Type B pancreatic cell (in vitro differentiated cells): ENCODE measurements at regions not wholly inside any gene's neighbourhood (a gene's known extent, or its start where the extent isn't known, plus 50 kb on each side); places are given as distances from the start of the nearest gene placed in this dataset.

Source experiments
- DNase-seq: peaks from one replicate; pipeline ENCODE4 v3.0.0; 2021; ENCODE audit warnings: mixed read lengths; ENCODE audit not compliant: unreplicated experiment; ENCODE audit errors: extremely low spot score
- H3K27ac Mint-ChIP-seq: 2 replicates; pipeline ENCODE4 v1.8.0; 2021; ENCODE audit warnings: mild to moderate bottlenecking, mixed read lengths
- H3K27me3 Mint-ChIP-seq: 2 replicates; pipeline ENCODE4 v1.8.0; 2021; ENCODE audit warnings: mixed read lengths
- H3K36me3 Mint-ChIP-seq: 2 replicates; pipeline ENCODE4 v1.8.0; 2021; ENCODE audit warnings: mixed read lengths
- H3K4me1 Mint-ChIP-seq: one replicate; pipeline ENCODE4 v1.8.0; 2021; ENCODE audit warnings: mixed read lengths; ENCODE audit not compliant: unreplicated experiment
- H3K4me3 Mint-ChIP-seq: 2 replicates; pipeline ENCODE4 v1.8.0; 2021; ENCODE audit warnings: mild to moderate bottlenecking, mixed read lengths
- H3K9me3 Mint-ChIP-seq: 2 replicates; pipeline ENCODE4 v1.8.0; 2021; ENCODE audit warnings: mixed read lengths
- TF ChIP-seq, protein P1 (sequence below): fragments of 200-600 bp; sonication (generic); conservative IDR thresholded peaks from 2 replicates; pipeline ENCODE4 v1.5.0; 2021; ENCODE audit warnings: antibody characterized with exemption, mild to moderate bottlenecking

- Mint-ChIP-seq H3K4me1 (no peaks in the 10 kb centered on the region), H3K27me3 (peaks cover 11% of the 10 kb centered on the region), H3K27ac (no peak overlapping the region), H3K9me3 (no peaks in the 10 kb centered on the region), H3K36me3 (no peaks in the 10 kb centered on the region), H3K4me3 (no peak overlapping the region)
- DNase-seq: no peak
- TF ChIP-seq, protein P1, sequence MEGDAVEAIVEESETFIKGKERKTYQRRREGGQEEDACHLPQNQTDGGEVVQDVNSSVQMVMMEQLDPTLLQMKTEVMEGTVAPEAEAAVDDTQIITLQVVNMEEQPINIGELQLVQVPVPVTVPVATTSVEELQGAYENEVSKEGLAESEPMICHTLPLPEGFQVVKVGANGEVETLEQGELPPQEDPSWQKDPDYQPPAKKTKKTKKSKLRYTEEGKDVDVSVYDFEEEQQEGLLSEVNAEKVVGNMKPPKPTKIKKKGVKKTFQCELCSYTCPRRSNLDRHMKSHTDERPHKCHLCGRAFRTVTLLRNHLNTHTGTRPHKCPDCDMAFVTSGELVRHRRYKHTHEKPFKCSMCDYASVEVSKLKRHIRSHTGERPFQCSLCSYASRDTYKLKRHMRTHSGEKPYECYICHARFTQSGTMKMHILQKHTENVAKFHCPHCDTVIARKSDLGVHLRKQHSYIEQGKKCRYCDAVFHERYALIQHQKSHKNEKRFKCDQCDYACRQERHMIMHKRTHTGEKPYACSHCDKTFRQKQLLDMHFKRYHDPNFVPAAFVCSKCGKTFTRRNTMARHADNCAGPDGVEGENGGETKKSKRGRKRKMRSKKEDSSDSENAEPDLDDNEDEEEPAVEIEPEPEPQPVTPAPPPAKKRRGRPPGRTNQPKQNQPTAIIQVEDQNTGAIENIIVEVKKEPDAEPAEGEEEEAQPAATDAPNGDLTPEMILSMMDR: no peak
Observed at GRCh38 chr5:54909911-54910870, 75.2 kb downstream of the ESM1 start.

- no peaks in the 10 kb centered on the region for H3K36me3 Mint-ChIP-seq
- peaks cover 5% of the 10 kb centered on the region for H3K4me1 Mint-ChIP-seq
- no peak for DNase-seq
- no peak overlapping the region for H3K27ac Mint-ChIP-seq
- peaks cover 13% of the 10 kb centered on the region for H3K27me3 Mint-ChIP-seq
- TF ChIP-seq, protein P1: no peak
- H3K4me3 Mint-ChIP-seq: no peak overlapping the region
- no peaks in the 10 kb centered on the region for H3K9me3 Mint-ChIP-seq
Observed at GRCh38 chr5:54908774-54909525, 76.4 kb downstream of the ESM1 start.

GRCh38 chr5:54905942-54906537 lies 79.4 kb downstream of the ESM1 start:
- Mint-ChIP-seq H3K4me3 (no peak overlapping the region), H3K4me1 (peaks cover 5% of the 10 kb centered on the region), H3K9me3 (no peaks in the 10 kb centered on the region)

GRCh38 chr5:54905246-54905795 lies 80.1 kb downstream of the ESM1 start:
- Mint-ChIP-seq H3K4me1 (peaks cover 5% of the 10 kb centered on the region), H3K27ac (no peak overlapping the region), H3K4me3 (no peak overlapping the region), H3K27me3 (peaks cover 24% of the 10 kb centered on the region), H3K36me3 (no peaks in the 10 kb centered on the region), H3K9me3 (no peaks in the 10 kb centered on the region)
- TF ChIP-seq, protein P1: no peak
- DNase-seq: no peak

More at GRCh38 chr5:54905942-54906537, 79.4 kb downstream of the ESM1 start:
- TF ChIP-seq, protein P1: peak; percentile 83
- no peaks in the 10 kb centered on the region for H3K36me3 Mint-ChIP-seq
- H3K27me3 Mint-ChIP-seq: peaks cover 23% of the 10 kb centered on the region
- DNase-seq: no peak
- no peak overlapping the region for H3K27ac Mint-ChIP-seq

- no peak overlapping the region for H3K27ac Mint-ChIP-seq
- no peaks in the 10 kb centered on the region for H3K9me3 Mint-ChIP-seq
- peaks cover 30% of the 10 kb centered on the region for H3K27me3 Mint-ChIP-seq
- H3K4me3 Mint-ChIP-seq: no peak overlapping the region
- H3K4me1 Mint-ChIP-seq: peaks cover 5% of the 10 kb centered on the region
- TF ChIP-seq, protein P1: peak; percentile 71
- DNase-seq: no peak
- no peaks in the 10 kb centered on the region for H3K36me3 Mint-ChIP-seq
Observed at GRCh38 chr5:54904425-54904824, 81.0 kb downstream of the ESM1 start.
